K562 (cell line): ENCODE measurements at regions not wholly inside any gene's neighbourhood (a gene's known extent, or its start where the extent isn't known, plus 50 kb on each side); places are given as distances from the start of the nearest gene placed in this dataset.

Experiments
- CTCF ChIP-seq, 3 experiments: IDR thresholded peaks in 2 of 3; conservative IDR thresholded peaks in 1 of 3; 2 replicates each; pipeline ENCODE4 v1.5.1; 2011 to 2012; ENCODE audit warnings: low read length in 3 of 3, mild to moderate bottlenecking in 3 of 3, control low read depth in 2 of 3, improper control_type of control experiment in 1 of 3, inconsistent platforms in 1 of 3, low read depth in 1 of 3, mixed read lengths in 1 of 3, moderate library complexity in 1 of 3; ENCODE audit not compliant: insufficient read depth in 2 of 3
- FOXM1 ChIP-seq, 2 experiments: fragments of 450-650 bp in 1 of 2; sonication (generic) in 1 of 2; formaldehyde crosslinking in 1 of 2; IDR thresholded peaks; 2 replicates each; pipeline versions ENCODE4 v1.6.1 to v1.9.0; 2017 to 2022; ENCODE audit warnings: low read depth in 2 of 2, mild to moderate bottlenecking in 2 of 2, missing genetic modification reagents in 1 of 2, moderate library complexity in 1 of 2
- GABPA ChIP-seq: fragments of 200-800 bp; sonication (Bioruptor generic); conservative IDR thresholded peaks from 2 replicates; pipeline ENCODE4 v1.6.1; 2016; ENCODE audit warnings: low read depth, missing genetic modification characterization, missing compliant biosample characterization
- HDAC3 ChIP-seq: fragments of 450-650 bp; IDR thresholded peaks from 2 replicates; pipeline ENCODE4 v1.6.1; 2018; ENCODE audit warnings: borderline replicate concordance, mild to moderate bottlenecking, moderate library complexity; ENCODE audit not compliant: partially characterized antibody
- POLR2A ChIP-seq: fragments of 450-650 bp; conservative IDR thresholded peaks from 2 replicates; pipeline ENCODE4 v1.6.1; 2016
- POLR2AphosphoS5 ChIP-seq: IDR thresholded peaks from 2 replicates; pipeline ENCODE4 v1.6.1; 2011; ENCODE audit warnings: mild to moderate bottlenecking, low read depth, low read length, moderate library complexity; ENCODE audit not compliant: control insufficient read depth, insufficient read depth
- REST ChIP-seq, 2 experiments: fragments of 450-650 bp; formaldehyde crosslinking in 1 of 2; IDR thresholded peaks; 2 replicates each; pipeline versions ENCODE4 v1.4.0 to v1.6.1; 2014 to 2020; ENCODE audit warnings: mild to moderate bottlenecking in 2 of 2, borderline replicate concordance in 1 of 2, low read depth in 1 of 2
- SP1 ChIP-seq: sonication (generic); formaldehyde crosslinking; IDR thresholded peaks from 2 replicates; pipeline ENCODE4 v1.8.1; 2022; ENCODE audit warnings: mild to moderate bottlenecking, missing genetic modification reagents
- TARDBP ChIP-seq: fragments of 450-650 bp; IDR thresholded peaks from 2 replicates; pipeline ENCODE4 v1.6.1; 2016

GRCh38 chr17:22569459-22570143, 877.3 kb downstream of the KCNJ18 start:
- TF ChIP-seq TARDBP: no peak
- TF ChIP-seq HDAC3: no peak
- no peak for TF ChIP-seq CTCF (IDR thresholded peaks at IDR 0.05 in 2 of 3, conservative IDR thresholded peaks at IDR 0.05 in 1 of 3; ENCODE audit: insufficient read depth in 2 of 3, low read depth in 1 of 3, low read length in 3 of 3)
- no peak for TF ChIP-seq FOXM1 (IDR thresholded peaks at IDR 0.05; ENCODE audit: low read depth)
- no peak for TF ChIP-seq FOXM1 (CRISPR knock-in tag; IDR thresholded peaks at IDR 0.05; ENCODE audit: low read depth)
- no peak for TF ChIP-seq POLR2AphosphoS5
- TF ChIP-seq POLR2A: no peak
- TF ChIP-seq GABPA (tag): no peak
- no peak for TF ChIP-seq REST (IDR thresholded peaks at IDR 0.05; ENCODE audit: borderline replicate concordance)
- TF ChIP-seq REST (CRISPR knock-in tag; IDR thresholded peaks at IDR 0.05; ENCODE audit: low read depth): no peak
- TF ChIP-seq SP1: no peak
